Body of pancreas (tissue), 4 donors: ENCODE measurements at regions not wholly inside any gene's neighbourhood (a gene's known extent, or its start where the extent isn't known, plus 50 kb on each side); places are given as distances from the start of the nearest gene placed in this dataset.

Experiments used
- CTCF ChIP-seq, 7 experiments: fragments of 450-650 bp in 4 of 7; fragments of 200-600 bp in 3 of 7; sonication (generic) in 3 of 7; IDR thresholded peaks; one replicate each; pipeline ENCODE4 v1.5.1; 2016 to 2019; ENCODE audit warnings: antibody characterized with exemption in 7 of 7
- POLR2A ChIP-seq, 3 donors: fragments of 450-650 bp; IDR thresholded peaks; one replicate each; pipeline ENCODE4 v1.6.1; 2016; ENCODE audit warnings: antibody characterized with exemption in 3 of 3, mild to moderate bottlenecking in 2 of 3

GRCh38 chr6:137964876-137965275, 97.8 kb downstream of the TNFAIP3 start:
- TF ChIP-seq CTCF (IDR thresholded peaks at IDR 0.05) (no peak), POLR2A (IDR thresholded peaks at IDR 0.05) (no peak)
